HG03175 (cell line): ENCODE measurements at regions not wholly inside any gene's neighbourhood (a gene's known extent, or its start where the extent isn't known, plus 50 kb on each side); places are given as distances from the start of the nearest gene placed in this dataset.

Source experiments
- ATAC-seq: cut with Tn5 transposase; IDR thresholded peaks from one replicate; pipeline ENCODE4 v1.9.1; 2021; ENCODE audit warnings: mild to moderate bottlenecking, moderate library complexity; ENCODE audit not compliant: unreplicated experiment

DNA sequence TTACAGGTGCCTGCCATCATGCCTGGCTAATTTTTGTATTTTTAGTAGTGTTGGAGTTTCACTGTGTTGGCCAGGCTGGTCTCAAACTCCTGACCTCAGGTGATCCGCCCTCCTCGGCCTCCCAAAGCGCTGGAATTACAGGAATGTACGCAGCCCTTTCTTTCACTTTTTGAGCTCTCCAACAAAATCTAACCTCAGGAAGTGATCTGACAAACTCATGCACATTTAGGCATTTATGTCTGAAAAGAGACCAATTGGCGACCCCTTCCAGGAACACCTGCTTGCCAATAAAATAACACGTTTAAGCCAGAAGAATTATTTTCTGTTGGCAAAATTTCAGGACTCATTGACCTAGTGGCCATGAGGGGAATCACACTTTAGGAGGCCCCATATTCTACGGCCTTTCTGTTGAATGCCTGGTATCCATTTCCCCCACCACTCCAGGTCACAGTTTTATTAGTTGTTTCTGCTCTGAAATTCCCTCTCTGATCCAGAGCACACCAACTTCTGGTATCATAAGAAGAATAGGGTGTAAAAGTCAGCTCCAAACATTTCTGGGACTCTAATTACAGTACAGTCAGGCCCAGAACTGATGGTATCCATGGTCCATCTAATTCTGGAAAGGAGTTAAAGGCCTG, 65.8 kb upstream of the FRMD4A start:
- no peak for ATAC-seq

DNA sequence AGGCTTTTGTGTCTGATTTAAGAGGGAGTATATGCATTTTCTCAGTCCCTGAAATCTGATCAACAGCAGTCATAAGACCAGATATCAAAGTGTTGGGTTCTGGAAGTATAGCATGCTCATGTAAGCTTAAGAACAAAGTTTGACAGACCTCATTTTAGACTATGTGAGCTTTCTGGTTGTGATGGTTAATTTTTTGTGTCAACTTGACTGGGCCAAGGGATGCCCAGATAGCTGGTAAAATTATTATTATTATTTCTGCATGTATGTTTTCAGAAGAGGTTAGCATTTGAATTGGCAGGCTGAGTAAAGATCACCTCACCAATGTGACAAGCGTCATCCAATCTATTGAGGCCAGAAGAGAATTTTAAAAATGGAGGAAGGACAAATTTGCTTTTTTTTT, 63.5 kb upstream of the FRMD4A start:
- no peak for ATAC-seq

DNA sequence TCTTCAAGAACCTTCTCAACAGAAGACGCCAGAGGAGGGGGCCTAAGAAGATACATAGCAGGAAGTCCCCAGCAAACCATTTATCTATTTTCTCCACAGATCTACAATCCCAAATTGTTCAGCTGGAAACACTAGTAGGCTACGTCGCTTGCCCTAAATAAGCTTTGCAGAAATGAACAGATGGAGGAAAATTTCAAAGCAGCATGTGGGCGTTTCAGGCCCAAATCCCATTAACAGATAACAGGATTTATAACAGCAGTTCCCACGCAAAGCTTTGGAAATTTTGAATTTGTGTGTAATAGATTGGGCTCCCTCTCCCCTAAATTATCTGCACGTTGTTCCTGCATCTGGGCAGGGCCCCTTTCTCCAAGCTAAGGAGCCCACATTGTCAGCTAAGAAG, 60.6 kb upstream of the FRMD4A start:
- ATAC-seq: no peak

DNA sequence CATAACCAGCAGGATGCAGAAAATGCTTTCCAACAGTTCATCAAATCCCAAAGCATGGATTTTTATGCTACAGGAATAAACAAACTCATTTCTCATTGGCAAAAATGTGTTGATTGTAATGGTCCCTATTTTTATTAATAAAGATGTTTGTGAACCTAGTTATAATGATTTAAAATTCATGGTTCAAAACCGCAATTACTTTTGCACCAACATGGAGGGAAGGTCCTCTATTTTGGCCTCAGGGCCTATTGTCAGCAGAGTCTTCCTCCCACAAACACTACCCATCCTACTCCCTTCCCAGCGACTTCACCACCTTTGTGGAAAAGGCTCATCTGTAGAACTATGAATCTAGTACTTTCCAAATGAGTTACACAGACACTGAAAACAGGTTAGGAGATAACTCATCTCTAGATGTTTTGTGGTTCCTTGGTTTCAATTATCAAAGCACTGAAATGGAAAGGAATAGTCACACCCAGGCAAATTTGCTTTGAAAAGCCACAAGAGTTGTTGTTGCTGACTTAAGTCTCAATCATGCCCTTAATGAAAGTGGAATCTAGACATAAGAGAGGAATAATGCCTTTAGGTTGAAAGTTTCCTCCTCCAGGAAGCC, 59.4 kb upstream of the FRMD4A start:
- peak; percentile 86 for ATAC-seq

DNA sequence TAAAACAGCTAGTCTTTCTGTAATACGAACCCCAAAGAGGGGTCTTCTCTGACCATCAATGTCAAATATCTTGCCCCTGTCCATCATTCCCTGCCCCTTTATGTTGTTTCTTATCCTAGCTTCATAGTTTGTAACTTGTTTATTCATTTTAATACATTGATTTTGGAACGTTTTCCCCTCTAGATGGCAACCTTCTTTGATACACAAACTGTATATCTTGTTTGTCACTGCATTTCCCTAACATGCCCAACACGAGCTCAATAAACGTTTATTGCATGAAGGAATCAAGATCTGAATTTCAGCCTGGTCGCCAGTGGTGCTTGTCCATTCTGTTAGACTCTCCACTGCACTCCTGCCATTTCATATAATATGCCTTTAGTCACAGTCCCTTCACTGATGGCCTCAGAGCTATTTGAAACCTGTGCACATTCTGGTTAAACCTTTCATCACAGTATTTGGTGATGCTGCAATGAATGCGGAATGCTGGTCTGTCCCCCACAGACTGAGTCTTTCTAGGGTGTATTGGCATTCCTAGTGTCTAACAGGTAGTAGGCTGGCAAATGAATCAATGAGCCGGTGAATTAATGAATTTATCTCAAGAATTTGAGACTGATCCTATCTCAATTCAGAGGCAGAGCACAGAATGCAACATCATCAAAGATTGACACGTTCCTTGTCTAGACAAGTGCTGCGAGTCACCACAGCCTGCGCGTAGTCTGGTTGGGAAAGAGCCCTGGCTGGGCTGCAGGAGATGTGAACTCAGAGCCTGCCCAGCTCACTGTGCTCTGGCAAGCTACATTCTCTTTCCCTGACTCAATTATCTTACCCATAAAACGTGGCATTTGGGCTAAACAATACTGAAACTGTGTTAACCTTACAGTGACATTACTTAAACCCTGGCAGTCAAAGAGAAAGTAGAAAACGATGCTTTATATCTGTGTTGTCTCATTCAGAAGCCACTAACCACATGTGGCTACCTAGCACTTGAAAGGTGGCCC, 55.2 kb upstream of the FRMD4A start:
- no peak for ATAC-seq

DNA sequence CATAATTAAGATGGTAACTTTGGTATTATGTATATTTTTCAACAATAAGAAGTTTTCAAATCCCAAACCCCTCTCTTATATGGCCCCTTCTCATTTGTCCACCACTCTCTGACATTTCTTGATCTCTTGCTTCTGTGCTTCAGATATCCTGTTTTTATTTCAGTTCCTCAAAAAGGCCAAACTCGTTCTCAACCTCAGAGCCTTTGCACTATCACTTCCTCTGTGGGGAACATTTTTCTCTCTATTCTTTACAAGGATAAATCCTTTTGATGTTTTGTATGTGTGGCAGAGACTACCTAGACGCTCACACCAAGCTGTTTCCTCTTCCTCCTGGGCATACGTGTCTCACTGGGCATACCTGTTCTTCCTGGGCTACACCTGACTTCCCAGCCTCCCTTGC, 54.2 kb upstream of the FRMD4A start:
- ATAC-seq: no peak

DNA sequence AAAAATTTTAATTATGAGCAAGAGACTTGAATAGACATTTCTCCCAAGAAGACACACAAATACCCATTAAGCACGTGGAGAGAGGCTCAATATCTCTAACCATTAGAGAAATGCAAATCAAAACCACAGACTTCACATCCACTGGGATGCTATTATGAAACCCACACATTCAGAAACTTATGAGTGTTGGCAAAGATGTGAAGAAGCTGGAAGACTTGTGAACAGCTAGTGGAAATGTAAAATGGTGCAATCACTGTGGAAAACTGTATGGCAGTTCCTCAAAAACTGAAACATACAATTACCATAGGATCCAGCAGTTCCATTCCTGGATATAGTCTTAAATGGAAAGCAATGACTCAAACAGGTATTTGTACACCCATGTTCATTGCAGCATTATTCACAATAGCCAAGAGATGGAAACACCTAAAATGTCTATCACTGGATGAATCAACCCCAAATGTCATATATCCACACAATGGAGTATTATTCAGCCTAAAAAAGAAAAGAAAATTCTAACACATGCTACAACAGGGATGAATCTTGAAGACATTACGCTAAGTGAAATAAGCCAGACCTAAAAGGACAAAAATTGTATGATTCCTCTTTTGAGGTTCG, 53.5 kb upstream of the FRMD4A start:
- no peak for ATAC-seq

DNA sequence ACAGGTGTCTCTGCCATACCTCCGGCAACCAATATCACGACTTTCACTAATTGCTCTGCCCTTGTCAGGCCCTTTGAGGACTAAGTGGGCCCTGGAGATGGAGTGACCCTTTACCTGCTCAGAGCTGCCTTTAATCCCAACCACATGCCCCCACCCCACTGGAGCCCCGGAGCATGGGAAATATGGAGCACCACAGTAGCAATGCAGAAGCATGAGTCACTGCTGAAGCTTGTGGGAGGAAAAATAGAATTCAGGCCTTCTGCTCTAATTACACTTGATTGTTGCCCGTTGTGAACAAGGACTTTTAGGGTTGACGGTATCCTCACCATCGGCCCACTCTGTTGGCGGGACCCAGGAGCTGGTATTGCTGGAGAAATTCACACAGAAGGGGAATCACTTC, 52.5 kb upstream of the FRMD4A start:
- no peak for ATAC-seq

DNA sequence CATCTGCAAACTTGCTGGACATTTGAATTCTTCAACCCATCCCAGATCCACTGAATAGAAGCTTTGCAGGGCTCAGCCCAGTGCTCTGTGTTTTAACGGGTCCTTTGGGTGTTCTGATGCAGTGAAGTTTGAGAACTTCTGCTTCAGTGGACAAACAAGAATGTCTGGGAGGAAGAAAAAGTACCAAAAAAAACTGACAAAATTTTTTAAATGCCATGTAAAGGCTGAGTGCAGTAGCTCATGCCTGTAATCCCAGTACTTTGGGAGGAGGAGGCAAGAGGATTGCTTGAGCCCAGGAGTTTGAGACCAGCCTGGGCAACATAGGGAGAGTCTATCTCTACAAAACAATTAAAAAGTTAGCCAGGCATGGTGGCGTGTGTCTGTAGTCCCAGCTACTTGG, 51.8 kb upstream of the FRMD4A start:
- no peak for ATAC-seq

DNA sequence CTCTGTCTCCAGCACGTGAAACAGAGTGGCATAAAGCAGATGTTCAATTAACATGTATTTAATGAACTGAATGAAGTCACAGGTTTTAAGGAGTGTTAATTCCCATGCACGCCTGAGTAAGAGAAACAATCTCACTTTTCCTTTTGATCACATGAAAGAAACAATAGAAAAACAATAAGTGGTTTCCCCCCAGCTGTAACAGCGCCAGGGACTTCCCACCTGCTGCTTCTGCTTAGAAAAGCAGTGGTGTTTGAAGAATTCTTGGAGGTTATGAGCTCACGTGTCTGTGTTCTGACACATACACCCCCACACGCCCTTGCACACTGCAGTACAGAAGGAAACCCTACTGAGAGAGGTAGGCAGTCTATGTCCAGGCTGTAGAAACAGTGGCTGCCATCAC, 51.3 kb upstream of the FRMD4A start:
- ATAC-seq: peak; percentile 41

DNA sequence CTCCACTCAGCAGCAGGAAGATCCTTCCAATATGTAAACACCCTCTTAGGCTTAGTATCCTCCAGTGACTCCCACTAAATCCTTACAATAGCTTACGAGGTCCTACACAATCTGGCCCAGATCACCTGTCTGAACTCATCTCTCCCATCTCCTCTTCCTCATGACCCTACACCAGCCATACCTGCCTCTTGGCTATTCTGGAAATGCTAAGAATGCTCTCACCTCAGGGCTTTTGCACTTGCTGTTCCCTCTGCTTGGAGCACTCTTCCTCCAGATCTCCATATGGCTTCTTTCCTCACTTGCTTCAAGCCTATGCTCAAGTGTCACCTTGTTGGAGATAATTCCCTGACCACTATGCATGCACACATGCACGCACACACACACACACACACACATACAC, 50.8 kb upstream of the FRMD4A start:
- no peak for ATAC-seq

DNA sequence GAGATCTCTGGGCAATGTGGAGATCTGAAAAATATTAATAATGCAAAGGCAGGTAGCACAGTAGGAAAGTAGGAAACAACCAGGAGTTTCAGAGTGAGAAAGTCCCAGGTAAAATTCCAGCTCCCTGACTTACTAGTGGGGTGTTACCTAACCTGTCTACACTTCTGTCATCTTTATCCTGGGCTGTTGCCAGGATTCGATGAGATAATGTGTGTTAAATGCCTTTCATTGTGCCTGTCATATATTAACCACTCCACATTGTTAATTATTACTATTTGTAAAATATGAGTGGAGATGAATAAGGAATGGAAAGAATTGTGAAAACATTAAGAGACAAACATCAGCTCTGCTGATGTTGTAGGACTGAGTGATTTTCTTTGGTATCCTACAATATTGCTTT, 50.0 kb upstream of the FRMD4A start:
- no peak for ATAC-seq
